Retinal pigment epithelial cell (primary cell): ENCODE measurements at regions not wholly inside any gene's neighbourhood (a gene's known extent, or its start where the extent isn't known, plus 50 kb on each side); places are given as distances from the start of the nearest gene placed in this dataset.

Experiments used
- DNase-seq: peaks from one replicate; pipeline ENCODE4 v3.0.0-alpha.2; 2010; ENCODE audit warnings: low read depth
- H3K4me3 ChIP-seq: 2 replicates; pipeline ENCODE4 v1.5.1; 2011; ENCODE audit warnings: mild to moderate bottlenecking, low read length, control low read depth, moderate library complexity
- CTCF ChIP-seq: conservative IDR thresholded peaks from 2 replicates; pipeline ENCODE4 v1.5.1; 2011; ENCODE audit warnings: low read depth, low read length, control low read depth, inconsistent platforms

- no peak for TF ChIP-seq CTCF
- no peak for DNase-seq
- H3K4me3 ChIP-seq: no peak overlapping the region
Measured at GRCh38 chr12:30105505-30105904, 321.8 kb upstream of the TMTC1 start.

DNA sequence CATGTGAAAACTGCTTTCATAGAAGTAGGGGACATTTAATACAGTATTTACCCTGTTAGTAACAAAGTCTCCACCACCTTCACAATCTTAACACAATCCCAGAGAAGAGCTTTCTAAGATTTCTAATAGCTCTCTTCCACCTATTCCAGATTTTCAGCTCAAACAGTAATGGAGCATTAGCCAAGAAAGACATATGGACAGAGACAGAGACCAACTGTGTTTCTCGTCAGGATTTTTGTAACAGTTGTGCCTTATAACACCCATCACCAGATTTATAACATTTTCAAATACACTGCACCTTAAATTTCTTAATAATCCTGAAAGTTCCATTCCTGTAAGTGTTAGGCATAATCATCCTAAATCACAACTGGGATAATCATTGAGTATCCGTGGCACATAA lies 321.2 kb upstream of the TMTC1 start:
- H3K4me3 ChIP-seq: no peak overlapping the region
- DNase-seq: no peak
- no peak for TF ChIP-seq CTCF

DNA sequence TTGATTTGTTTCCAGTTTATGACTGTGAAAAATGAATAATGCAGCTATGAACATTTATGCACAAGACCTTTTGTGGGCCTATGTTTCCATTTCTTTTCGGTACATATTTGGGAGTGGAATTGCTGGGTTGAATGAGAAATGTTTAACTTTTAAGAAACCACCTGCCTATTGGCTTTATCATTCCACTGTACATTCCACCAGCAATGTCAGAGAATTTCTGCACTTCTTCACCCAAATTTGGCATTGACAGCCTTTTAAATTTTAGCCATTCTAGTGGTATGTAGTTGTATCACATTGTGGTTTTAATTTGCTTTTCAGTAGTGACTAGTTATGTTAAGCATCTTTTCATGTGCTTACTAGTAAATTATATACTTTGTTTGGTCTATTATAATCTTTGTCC lies 317.0 kb upstream of the TMTC1 start:
- no peak for DNase-seq
- TF ChIP-seq CTCF: no peak
- no peak overlapping the region for H3K4me3 ChIP-seq

DNA sequence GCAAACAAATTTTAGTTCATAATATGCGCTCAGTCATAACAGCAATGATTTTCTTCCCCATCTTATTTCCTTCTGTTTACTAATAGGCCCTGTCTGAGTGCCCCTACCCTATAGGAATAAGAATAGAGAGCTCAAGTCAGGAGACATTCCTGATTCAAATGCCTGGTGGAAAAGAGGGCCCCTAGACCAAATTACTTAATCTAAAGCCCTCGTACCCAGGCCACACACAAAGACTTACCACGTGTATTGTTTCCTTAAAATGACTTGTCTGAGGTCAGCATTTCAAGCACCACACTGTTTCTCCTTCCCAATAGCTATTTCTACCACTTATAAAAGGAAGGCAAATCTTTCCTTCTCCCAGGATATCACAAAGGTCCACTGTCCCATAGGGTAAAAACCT lies 314.9 kb upstream of the TMTC1 start:
- no peak overlapping the region for H3K4me3 ChIP-seq
- TF ChIP-seq CTCF: no peak
- no peak for DNase-seq

DNA sequence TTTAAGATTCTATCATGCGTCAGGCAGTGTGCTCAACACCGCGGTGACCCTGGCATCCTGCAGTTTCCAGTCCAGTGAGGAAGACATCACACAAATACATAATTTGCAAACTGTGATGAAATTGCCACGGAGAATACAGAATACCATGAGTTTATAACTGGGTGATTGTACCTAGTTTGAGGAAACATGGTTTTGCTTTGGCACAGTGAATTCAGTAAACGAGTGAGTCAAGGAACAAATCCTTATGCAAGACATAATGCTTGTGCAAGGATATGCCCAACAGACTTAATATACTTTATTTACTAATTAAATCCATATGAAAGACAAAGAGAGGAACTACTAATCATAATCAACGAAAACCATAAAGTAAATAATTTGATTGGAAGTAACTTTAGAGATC lies 311.8 kb upstream of the TMTC1 start:
- H3K4me3 ChIP-seq: no peak overlapping the region
- DNase-seq: no peak
- TF ChIP-seq CTCF: no peak

- H3K4me3 ChIP-seq: no peak overlapping the region
- DNase-seq: no peak
- TF ChIP-seq CTCF: no peak
Measured at GRCh38 chr12:30092983-30093617, 309.4 kb upstream of the TMTC1 start.

- H3K4me3 ChIP-seq: no peak overlapping the region
- no peak for DNase-seq
- TF ChIP-seq CTCF: no peak
Measured at GRCh38 chr12:30090258-30090657, 306.5 kb upstream of the TMTC1 start.
